GM19397 (cell line): ENCODE measurements at regions not wholly inside any gene's neighbourhood (a gene's known extent, or its start where the extent isn't known, plus 50 kb on each side); places are given as distances from the start of the nearest gene placed in this dataset.

Experiments
- ATAC-seq: cut with Tn5 transposase; IDR thresholded peaks from one replicate; pipeline ENCODE4 v1.9.1; 2021; ENCODE audit warnings: mild to moderate bottlenecking, moderate library complexity; ENCODE audit not compliant: unreplicated experiment

DNA sequence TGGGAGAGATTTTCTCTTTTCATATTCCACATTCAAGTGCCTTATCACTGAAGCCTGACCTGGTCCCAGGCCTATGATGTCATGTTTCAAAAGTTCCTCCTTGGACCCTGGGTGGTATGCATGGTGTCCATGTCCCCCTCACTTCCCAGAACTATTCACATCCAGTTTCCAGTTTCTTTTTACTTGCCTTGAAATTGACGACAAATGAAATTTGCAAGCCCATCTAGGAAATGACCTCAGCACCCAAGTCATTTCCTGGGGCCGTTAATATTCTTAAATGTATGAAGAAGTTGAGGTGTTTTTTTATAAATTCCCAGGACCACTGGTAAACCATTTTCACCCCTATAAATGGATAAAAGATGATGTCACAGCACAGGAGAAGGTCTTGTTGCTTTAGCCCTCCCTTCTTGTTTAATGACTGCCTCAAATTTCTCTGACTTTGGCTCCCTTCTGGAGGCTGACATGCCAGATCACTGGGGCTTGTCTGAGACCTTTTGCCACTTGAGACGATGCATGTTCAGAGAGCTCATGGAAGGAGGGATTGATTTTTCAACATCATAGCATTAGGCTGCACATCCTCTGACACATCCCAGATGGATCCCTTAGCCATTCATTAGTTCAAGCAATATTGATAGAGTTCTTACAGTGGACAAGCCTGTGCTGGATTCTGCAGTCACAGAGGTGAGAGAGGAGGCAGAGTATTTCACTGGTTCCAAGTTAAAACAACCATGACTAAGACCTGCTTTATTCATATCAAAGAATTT lies 221.3 kb downstream of the PLPP3 start:
- ATAC-seq, result no peak

DNA sequence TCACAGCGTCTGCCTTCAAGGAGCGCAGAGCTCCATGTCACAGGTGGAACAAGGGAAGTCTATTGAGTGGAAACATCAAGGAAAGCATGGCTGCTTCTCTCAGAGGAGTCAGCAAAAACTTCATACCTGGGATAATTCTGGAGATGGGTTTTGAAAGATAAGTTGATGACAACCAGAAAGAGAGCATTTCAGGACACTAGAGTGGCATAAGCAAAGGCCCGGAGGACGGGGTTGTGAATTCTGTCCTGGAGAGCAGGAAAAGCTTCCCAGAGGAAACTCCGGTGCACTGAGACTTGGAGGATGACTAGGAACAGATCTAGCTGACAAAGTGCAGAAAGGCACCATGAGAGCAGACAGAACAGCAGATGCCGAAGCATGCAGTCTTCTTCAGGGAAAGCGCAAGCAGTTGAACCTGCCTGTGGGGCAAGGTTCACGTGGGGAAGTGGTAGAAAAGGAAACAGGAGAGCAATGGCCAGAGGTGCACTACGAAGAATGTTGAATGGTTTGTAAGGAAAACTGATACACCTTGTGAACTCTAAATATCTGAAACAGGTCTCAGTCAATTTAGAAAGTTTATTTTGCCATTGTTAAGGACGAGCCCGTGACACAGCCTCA lies 222.9 kb downstream of the PLPP3 start:
- no peak for ATAC-seq

DNA sequence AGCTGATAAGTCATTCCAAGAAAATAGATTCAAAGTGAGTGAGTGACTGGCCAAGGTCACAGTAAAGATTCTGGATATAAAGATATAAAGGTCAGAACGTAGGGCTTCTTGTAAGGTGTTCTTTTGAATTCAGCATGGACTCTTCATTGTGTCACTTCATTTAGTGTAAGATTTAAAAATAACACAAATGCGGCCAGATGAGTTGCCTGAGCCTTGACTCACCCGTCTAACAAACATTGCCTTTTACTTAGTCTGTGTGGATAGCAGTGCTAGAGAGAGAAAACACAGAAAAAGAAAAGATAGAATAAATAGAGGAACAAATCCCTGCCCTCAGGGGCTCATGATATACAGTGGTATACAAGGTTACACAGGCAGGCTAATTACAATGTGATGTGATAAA lies 223.4 kb downstream of the PLPP3 start:
- ATAC-seq, result no peak

DNA sequence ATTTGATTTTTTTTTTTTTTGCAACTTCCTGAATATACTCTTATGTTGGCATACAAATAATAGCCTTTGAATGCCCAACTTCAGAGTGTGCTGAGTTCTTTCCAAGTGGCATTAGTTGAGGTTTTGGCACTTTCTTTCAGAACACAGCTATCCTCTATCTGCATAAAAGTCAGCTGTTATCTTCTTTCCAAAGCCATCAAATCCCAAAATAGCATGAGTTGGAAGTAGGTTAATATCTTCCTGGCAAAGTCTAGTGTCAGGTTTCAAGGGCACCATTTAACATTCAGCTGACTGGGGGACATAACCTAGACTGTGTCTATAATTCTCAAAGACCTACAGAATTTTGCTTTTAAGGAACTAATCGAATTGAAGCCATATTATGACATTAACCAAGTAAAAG lies 223.9 kb downstream of the PLPP3 start:
- no peak for ATAC-seq

DNA sequence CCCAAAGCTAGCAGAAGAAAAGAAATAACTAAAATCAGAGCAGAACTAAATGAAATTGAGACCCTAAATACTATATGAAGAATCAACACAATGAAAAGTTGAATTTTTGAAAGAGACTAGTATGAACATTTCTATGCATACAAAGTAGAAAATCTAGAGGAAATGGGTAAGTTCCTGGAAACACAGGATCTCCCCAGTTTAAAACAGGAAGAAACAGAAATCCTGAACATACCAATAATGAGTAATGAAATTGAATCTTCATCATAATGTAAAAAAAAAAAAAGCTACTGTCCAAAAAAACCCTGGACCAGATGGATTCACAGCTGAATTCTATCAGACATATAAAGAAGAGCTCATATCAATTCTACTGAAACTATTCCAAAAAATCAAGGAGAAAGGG lies 233.5 kb downstream of the PLPP3 start:
- ATAC-seq, result no peak

DNA sequence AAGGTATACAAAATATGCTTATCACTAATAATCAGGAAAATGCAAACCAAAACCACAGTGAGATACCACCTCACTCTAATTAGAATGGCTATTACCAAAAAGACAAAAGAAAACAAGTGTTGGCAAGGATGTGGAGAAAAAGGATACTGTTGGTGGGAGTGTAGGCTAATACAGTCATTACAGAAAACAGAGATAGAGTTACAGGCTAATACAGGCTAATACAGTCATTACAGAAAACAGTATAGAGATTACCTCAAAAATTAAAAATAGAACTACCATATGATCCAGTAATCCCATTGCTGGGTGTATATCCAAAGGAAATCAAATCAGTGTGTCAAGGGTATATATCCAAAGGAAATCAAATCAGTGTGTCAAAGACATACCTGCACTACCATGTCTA lies 238.4 kb downstream of the PLPP3 start:
- no peak for ATAC-seq

DNA sequence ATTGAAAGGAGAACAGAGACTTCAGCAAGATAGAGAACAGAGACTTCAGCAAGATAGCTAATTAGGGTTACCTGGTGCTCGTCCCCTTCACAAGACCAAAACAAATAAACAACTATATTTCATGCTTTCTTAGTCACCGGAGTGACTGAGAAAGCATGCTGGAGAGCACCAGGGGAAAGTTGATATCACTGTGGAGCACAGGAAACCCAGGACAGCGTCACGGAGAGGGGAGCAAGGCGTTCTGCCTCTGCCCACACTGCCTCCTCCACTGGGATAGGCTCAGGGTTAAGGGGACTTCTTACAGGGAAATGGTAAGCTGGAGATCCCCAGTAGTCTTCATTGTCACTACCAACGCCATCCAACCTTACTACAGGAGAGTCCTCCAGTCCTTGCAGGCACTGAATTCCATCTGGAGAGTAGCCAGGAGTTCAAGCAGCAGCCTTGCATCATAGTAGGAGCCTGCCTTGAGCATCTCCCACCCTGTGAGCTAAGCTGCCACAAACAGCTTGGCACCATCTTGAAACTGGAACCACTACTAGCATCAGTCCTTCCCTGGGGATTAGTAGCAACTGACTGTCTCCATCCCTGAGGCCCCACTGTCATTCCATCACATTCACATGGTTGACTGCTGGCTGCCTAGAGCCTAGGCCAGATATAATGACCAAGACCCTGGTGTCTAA lies 239.4 kb downstream of the PLPP3 start:
- no peak for ATAC-seq

DNA sequence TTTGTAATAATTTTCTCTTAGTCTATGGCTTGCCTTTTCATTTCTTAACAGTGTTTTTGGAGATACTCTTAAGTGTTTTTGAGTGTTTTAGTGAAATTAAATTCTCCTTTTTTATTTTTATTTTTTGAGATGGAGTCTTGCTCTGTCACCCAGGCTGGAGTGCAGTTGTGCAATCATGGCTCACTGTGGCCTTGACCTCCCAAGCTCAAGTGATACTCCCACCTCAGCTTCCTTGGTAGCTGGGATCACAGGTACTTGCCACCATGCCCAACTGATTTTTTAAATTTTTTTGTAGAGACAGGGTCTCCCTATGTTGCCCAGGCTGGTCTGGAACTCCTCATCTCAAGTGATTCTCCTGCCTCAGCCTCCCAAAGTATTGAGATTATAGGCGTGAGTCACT lies 240.3 kb downstream of the PLPP3 start:
- no peak for ATAC-seq

DNA sequence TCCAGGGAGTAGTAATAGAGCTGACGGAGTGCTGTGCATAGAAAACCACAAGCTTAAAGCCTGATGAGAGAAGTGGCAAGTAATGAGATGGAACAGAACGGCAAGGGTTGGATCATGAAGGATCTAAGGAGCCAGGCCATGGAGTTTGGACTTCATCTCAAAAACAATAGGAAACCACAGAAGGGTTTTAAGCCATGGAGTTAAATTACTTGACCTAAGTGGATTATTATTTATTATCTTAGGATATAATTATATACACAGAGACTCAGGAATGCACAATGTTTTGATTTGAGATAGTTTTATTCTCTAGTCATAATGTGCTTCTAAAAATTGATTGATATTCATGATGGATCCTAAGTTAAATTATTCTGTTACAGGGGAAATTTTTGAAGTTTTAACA lies 242.4 kb downstream of the PLPP3 start:
- ATAC-seq, result no peak

DNA sequence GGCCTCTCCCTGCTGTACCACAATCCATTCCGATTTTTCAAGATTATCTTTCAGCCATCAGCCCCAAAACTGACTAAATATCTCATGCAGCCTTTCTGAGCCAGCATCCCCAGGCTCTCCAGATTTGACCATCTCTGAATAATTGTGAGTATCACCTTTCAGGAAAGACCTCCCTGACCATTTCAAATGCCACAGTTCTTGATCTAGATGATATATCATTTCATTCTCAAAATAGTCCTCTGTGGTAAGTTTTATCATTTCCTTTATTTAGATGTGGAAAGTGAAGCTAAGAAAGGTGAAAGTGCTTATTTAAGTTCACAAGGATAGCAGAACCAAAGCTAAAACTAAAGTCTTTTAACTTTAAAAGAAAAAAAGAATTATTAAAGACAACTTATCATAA lies 244.0 kb downstream of the PLPP3 start:
- ATAC-seq, result no peak

DNA sequence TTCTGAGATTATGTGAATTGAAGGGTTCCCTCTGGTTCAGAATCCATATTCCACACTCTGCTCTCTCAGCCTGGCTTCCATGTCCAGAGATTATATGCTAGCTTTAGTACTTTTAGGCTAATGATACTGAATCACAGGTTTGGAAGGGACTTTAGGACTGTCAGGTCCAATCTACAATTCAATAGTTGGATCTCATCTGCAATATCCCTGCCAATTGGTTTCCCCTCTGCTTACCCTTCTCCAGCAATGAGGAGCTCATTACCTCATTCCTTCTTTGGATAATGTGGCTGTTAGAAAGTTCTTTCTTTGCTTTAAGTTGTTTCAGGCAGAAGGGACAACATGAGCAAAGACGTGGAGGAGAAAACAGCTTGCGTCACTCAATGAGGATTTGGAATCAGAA lies 245.3 kb downstream of the PLPP3 start:
- ATAC-seq, result no peak

DNA sequence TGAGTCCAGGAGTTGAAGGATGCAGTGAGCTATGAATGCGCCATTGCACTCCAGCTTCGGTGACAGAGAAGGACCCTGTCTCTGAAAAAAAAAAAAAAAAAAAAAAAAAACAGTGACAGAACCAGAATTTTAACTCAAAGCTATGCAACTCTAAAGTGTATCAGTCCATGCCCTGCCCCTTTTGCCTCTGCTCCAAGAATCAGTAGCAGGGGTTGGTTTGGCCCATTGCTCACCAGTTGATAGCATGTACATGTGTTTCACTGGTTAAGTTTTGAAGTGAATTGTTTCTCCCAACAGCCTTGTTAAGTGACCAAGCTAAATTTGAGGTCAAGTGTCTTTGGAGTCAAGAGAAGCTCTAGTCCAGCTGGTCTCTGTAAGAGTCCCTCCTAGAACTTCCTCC lies 245.9 kb downstream of the PLPP3 start:
- no peak for ATAC-seq

DNA sequence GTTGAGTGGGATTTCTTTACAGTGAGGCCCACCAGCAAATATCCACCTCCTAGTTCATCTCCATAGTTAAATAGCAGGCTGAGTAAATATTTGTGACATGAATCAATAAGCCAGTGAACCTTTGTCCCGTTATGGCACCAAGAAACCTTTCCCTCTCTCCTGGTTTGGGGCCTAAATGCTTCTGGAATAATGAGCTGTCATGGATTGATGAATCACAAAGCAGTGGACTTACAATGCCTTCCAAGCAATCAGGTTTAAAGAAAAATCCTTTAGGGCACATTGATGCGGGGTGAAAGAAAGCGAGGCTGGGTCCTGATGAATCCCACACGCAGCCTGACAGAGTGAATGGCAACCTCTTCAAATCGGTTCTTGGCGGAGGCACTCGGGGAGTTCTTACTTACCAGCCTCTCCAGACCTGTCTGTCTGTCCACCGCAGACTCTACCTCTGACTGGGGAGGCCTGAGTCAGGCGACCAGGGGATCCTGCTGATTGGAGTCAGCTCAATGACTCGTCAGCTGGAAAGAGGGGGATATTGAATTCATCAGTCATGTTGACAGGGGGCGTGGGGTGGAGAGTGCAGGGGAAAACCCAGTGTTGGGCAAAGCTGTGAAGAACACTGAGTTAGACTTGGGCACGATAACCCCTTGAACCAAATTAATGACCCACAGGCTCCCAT lies 247.3 kb downstream of the PLPP3 start:
- no peak for ATAC-seq

DNA sequence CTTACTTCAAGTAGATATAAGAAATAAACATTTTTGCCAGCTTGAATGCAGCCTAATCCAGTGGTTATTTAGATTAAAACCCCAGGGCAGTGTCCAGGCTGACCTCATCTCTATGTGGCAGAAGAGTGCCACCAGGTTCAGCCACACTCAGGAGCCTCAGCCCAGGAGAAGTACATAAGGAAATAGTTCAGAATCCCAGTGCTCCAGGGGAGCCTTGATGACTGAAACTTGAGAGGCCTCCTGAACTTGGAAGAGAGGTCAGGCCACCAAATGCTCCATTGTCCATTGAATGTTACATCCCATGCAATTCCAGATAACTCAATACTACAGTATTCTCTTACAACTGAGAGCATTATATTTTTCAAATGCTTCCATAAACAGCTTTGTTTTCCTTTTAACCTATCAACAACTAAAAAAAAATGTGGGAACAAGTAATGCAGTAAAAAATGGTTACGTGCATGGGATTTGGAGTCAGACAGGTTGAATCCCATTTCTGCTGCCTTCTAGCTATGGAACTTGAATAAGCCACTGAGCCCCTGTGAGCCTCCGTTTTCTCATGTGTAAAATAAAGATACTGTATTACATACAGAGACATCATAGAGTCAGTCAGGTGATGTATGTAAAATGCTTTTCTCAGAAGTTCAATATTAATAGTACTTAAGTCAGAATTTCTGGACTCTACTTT lies 248.0 kb downstream of the PLPP3 start:
- ATAC-seq, result no peak

DNA sequence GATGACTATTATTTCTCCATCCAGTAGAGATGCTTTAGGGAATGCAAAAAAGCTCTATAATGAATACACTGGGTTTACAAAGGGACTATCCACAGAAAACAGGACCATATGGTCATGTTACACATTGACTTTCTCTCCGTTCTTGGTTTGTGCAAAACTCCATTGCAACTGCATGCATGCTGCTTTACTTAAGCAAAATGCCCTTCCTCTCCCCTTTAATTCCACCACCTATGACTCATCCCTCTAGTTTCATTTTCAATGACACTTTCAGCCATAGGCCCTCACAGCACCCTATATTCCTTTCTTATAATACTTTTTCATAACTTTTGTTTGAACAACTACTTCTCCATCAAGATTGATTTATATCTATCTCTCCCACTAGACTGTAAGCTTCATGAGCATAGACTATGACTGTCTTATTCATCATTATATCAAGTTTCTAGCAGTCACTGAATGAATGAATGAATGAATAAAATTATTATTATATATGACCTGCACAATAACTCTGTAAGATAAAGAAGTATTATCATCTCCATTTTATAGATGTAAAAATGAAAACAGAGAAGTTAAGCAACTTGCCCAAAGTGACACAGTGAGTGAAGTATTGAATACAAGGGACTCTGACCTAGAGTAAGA lies 248.9 kb downstream of the PLPP3 start:
- ATAC-seq, result peak; percentile 88

DNA sequence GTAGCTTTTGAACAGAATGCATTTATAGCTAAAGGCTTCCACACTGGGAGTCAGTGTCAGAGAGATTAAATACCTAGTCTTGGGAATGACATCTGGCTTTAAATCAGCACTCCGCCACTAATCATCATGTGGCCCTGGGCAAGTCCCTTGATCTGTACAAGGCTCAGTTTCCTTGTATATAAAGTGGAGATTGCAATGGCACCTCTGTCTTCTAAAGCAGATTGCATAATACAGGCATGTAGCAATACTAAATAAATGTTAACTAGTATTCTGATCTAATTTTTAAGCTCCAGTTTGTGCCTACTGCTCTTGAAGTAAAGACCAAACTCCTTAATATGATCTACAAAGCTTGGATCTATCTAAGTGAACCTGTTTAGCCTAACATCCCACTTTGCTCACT lies 249.4 kb downstream of the PLPP3 start:
- no peak for ATAC-seq

DNA sequence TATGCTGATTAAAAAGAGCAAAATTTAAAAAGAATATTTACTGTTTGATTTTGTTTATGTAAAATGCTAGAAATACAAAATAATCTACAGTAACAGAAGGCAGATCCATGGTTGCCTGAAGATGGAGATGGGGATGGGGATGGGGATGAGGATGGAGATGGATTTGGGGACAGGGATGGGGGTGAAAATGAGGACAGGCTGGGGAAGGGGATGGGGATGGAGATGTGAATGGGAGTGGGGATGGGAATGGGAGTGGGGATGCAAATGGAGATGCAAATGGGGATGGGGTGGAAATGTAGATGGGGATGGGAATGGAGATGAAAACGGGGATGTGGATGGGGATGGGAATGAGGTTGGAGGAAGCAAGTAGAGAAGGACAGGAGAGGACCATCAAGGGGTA lies 252.2 kb downstream of the PLPP3 start:
- no peak for ATAC-seq

DNA sequence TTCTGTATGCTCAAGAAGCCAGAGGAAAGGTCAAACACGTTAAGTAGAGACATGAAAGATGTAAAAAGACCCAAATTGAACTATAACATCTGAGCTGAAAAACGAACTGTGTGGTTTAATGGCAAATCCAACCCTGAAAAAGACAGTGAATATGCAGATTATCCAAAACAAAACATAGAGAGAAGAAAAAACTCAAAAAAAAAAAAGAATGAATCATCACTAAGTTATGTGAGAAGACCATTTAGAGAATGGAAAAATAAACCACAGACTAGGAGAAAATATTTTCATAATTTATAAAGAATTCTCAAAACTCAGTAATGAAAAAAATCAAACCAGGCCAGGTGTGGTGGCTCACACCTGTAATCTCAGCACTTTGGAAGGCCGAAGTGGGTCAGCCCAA lies 253.3 kb downstream of the PLPP3 start:
- ATAC-seq, result no peak

DNA sequence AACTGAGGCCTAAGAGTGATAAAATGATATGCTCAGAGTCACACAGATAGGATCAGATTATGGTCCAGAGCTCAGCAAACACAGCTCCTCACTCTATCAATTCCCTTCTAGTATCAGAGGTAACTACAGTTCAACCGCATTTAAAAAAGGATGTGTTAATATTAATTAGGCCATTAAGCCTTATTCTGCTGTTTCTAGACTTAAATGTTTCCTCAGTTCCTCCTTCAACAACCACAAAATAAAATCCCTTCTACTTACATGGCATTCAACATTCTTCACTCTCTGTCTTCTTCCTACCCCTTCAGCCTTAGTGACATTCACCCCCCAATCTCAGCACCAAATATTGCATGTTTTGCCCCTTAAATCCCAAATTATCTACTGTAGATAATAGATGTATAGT lies 254.9 kb downstream of the PLPP3 start:
- no peak for ATAC-seq

DNA sequence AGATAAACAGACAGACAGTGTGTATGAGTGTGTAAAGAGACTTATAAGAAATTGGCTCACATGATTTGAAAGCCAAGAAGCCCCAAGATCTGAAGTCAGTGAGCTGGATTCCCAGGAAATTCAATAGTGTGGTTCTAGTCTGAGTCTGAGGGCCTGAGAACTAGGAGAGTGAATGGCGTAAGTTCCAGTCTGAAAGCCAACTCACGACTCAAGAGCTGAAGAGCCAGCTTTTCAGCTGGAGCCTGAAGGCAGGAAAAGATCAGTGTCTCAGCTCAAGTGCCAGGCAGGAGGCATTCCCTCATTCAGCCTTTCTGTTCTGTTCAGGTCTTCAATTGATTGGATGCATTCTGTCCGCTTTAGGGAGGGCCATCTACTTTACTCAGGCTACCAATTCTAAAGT lies 257.2 kb downstream of the PLPP3 start:
- ATAC-seq, result no peak

DNA sequence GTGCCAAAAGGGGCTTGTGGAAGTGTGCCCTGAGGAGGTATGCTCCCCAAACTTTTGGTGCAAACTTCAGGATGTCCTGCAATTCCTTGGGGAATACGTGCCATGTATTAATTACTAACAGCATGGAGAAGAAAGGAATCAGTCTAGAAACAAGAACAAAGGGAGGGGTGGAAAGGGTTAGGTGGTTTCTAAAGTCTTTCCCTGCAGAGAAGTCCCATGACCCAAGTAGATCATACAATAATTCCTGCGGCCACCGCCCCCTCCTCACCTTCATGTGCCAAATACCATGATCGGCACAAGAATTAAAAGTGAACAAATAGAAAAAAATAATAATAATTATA lies 258.2 kb downstream of the PLPP3 start:
- no peak for ATAC-seq
